ENCODE measurements at regions not wholly inside any gene's neighbourhood (a gene's known extent, or its start where the extent isn't known, plus 50 kb on each side); places are given as distances from the start of the nearest gene placed in this dataset.

- Histone ChIP-seq H3K4me1 (ENCODE audit: control insufficient read depth in 2 of 2, insufficient read depth in 2 of 2, low read length in 1 of 2) (peaks cover 0 to 33% of the 10 kb centered on the region in 2 donors), H3K36me3 (ENCODE audit: control insufficient read depth in 2 of 2, insufficient read depth in 2 of 2, low read length in 1 of 2) (no peaks in the 10 kb centered on the region)
- WGBS, 2 donors = 51 to 56% methylated on average over 13 to 15 of the region's 15 CpGs
Observed at GRCh38 chr5:149441986-149442385, 62.9 kb upstream of the IL17B start.

GRCh38 chr5:149441194-149441753 lies 62.2 kb upstream of the IL17B start:
- Histone ChIP-seq H3K4me3 (ENCODE audit: low read depth in 1 of 2, low read length in 2 of 2) (no peak overlapping the region), H3K9me3 (ENCODE audit: control insufficient read depth in 2 of 2, insufficient read depth in 1 of 2, low read depth in 1 of 2, low read length in 1 of 2) (peaks cover 0 to 2% of the 10 kb centered on the region in 2 donors), H3K36me3 (ENCODE audit: control insufficient read depth in 2 of 2, insufficient read depth in 2 of 2, low read length in 1 of 2) (no peaks in the 10 kb centered on the region), H3K27ac (ENCODE audit: low read depth in 2 of 2, low read length in 1 of 2) (peak overlapping the region; percentile 95 to 96), H3K4me1 (ENCODE audit: control insufficient read depth in 2 of 2, insufficient read depth in 2 of 2, low read length in 1 of 2) (peaks cover 0 to 33% of the 10 kb centered on the region in 2 donors), H3K27me3 (ENCODE audit: control insufficient read depth in 1 of 2, insufficient read depth in 2 of 2, low read length in 2 of 2) (no peaks in the 10 kb centered on the region)
- WGBS, 2 donors = 77 to 82% methylated on average over 14 of the region's 14 CpGs

More at GRCh38 chr5:149441986-149442385, 62.9 kb upstream of the IL17B start:
- Histone ChIP-seq H3K4me3 (ENCODE audit: low read depth in 1 of 2, low read length in 2 of 2) (no peak overlapping the region), H3K27ac (ENCODE audit: low read depth in 2 of 2, low read length in 1 of 2) (peak overlapping the region; percentile 95 to 96), H3K27me3 (ENCODE audit: control insufficient read depth in 1 of 2, insufficient read depth in 2 of 2, low read length in 2 of 2) (no peaks in the 10 kb centered on the region), H3K9me3 (ENCODE audit: control insufficient read depth in 2 of 2, insufficient read depth in 1 of 2, low read depth in 1 of 2, low read length in 1 of 2) (peaks cover 0 to 2% of the 10 kb centered on the region in 2 donors)

DNA sequence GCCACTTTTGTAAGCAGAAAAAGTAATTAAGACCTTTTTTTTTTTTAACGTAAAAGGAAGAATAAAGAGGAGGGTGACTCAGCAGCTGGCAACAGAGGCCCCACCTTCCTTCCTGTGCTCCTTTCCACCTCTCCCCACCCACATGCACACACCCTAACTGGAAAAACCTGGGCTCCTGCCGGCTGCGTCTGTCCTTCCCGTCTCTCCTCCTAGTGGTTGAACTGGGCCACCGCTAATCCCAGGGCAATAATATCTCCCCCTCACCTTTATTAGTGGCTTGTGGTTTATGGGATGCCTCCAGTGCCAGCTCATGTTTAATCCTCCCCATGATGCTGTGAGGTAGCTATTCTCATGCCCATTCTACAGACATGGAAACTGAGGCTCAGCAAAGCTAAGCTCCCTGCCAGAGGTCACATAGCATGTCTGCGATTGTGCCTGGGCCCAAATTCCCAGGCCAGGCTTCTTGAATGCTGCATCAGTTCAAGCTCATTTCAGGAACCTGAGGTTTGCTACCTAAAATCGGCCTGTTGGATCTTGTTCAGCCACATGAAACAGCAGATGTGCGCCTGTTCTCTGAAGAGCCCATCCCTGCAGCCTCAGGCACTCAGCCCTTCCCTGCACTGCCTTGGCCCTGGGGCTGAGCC lies 60.9 kb upstream of the IL17B start:
- peaks cover 0 to 33% of the 10 kb centered on the region in 2 donors for H3K4me1 ChIP-seq (ENCODE audit: control insufficient read depth in 2 of 2, insufficient read depth in 2 of 2, low read length in 1 of 2)
- no peaks in the 10 kb centered on the region for H3K27me3 ChIP-seq (ENCODE audit: control insufficient read depth in 1 of 2, insufficient read depth in 2 of 2, low read length in 2 of 2)
- 28 to 42% methylated on average over 8 of the region's 8 CpGs for WGBS, 2 donors
- peak overlapping the region; percentile 95 to 96 for H3K27ac ChIP-seq (ENCODE audit: low read depth in 2 of 2, low read length in 1 of 2)
- peaks cover 0 to 2% of the 10 kb centered on the region in 2 donors for H3K9me3 ChIP-seq (ENCODE audit: control insufficient read depth in 2 of 2, insufficient read depth in 1 of 2, low read depth in 1 of 2, low read length in 1 of 2)
- H3K4me3 ChIP-seq (ENCODE audit: low read depth in 1 of 2, low read length in 2 of 2) = peak overlapping the region in 1 of 2 donors; percentile 4
- H3K36me3 ChIP-seq (ENCODE audit: control insufficient read depth in 2 of 2, insufficient read depth in 2 of 2, low read length in 1 of 2) = no peaks in the 10 kb centered on the region

GRCh38 chr5:149438711-149439132 lies 59.6 kb upstream of the IL17B start:
- Histone ChIP-seq H3K27ac (ENCODE audit: low read depth in 2 of 2, low read length in 1 of 2) (peak overlapping the region; percentile 87 to 92), H3K36me3 (ENCODE audit: control insufficient read depth in 2 of 2, insufficient read depth in 2 of 2, low read length in 1 of 2) (no peaks in the 10 kb centered on the region), H3K4me1 (ENCODE audit: control insufficient read depth in 2 of 2, insufficient read depth in 2 of 2, low read length in 1 of 2) (peaks cover 0 to 33% of the 10 kb centered on the region in 2 donors), H3K27me3 (ENCODE audit: control insufficient read depth in 1 of 2, insufficient read depth in 2 of 2, low read length in 2 of 2) (no peaks in the 10 kb centered on the region), H3K4me3 (ENCODE audit: low read depth in 1 of 2, low read length in 2 of 2) (no peak overlapping the region), H3K9me3 (ENCODE audit: control insufficient read depth in 2 of 2, insufficient read depth in 1 of 2, low read depth in 1 of 2, low read length in 1 of 2) (no peaks in the 10 kb centered on the region)
- WGBS, 2 donors = 32 to 44% methylated on average over 1 of the region's 1 CpG

GRCh38 chr5:149438281-149438680 lies 59.2 kb upstream of the IL17B start:
- H3K4me1 ChIP-seq (ENCODE audit: control insufficient read depth in 2 of 2, insufficient read depth in 2 of 2, low read length in 1 of 2) = peaks cover 0 to 31% of the 10 kb centered on the region in 2 donors
- H3K9me3 ChIP-seq (ENCODE audit: control insufficient read depth in 2 of 2, insufficient read depth in 1 of 2, low read depth in 1 of 2, low read length in 1 of 2) = no peaks in the 10 kb centered on the region
- peak overlapping the region; percentile 63 to 90 for H3K27ac ChIP-seq (ENCODE audit: low read depth in 2 of 2, low read length in 1 of 2)
- H3K4me3 ChIP-seq (ENCODE audit: low read depth in 1 of 2, low read length in 2 of 2) = no peak overlapping the region
- 84 to 86% methylated on average over 5 of the region's 5 CpGs for WGBS, 2 donors
- H3K36me3 ChIP-seq (ENCODE audit: control insufficient read depth in 2 of 2, insufficient read depth in 2 of 2, low read length in 1 of 2) = no peaks in the 10 kb centered on the region
- H3K27me3 ChIP-seq (ENCODE audit: control insufficient read depth in 1 of 2, insufficient read depth in 2 of 2, low read length in 2 of 2) = no peaks in the 10 kb centered on the region

- Histone ChIP-seq H3K9me3 (ENCODE audit: control insufficient read depth in 2 of 2, insufficient read depth in 1 of 2, low read depth in 1 of 2, low read length in 1 of 2) (no peaks in the 10 kb centered on the region), H3K4me3 (ENCODE audit: low read depth in 1 of 2, low read length in 2 of 2) (no peak overlapping the region), H3K27me3 (ENCODE audit: control insufficient read depth in 1 of 2, insufficient read depth in 2 of 2, low read length in 2 of 2) (no peaks in the 10 kb centered on the region), H3K36me3 (ENCODE audit: control insufficient read depth in 2 of 2, insufficient read depth in 2 of 2, low read length in 1 of 2) (no peaks in the 10 kb centered on the region), H3K4me1 (ENCODE audit: control insufficient read depth in 2 of 2, insufficient read depth in 2 of 2, low read length in 1 of 2) (peaks cover 0 to 23% of the 10 kb centered on the region in 2 donors), H3K27ac (ENCODE audit: low read depth in 2 of 2, low read length in 1 of 2) (peak overlapping the region; percentile 16 to 61)
- WGBS, 2 donors = 59 to 68% methylated on average over 10 of the region's 10 CpGs
Observed at GRCh38 chr5:149437391-149438040, 58.4 kb upstream of the IL17B start.

DNA sequence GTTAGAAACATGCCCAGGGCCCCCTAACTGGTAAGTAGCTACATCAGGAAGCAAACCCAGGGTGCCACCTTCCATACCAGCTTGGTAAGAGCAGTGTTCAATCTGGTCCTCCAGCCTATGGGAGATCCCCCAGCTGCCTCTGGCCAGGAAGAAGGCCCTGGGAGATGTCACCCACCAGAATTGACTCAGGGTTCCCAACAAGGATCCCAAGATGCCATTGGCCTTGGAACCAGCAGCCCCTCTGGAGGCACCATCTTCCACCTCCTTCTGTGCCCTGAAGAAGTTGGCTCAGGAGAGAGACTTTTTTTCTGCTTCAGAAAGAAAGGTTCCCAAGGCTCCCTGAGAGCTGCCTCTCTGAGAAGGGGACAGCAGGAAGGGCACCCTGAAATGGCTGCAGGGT lies 56.6 kb upstream of the IL17B start:
- no peak overlapping the region for H3K4me3 ChIP-seq (ENCODE audit: low read depth in 1 of 2, low read length in 2 of 2)
- no peaks in the 10 kb centered on the region for H3K27me3 ChIP-seq (ENCODE audit: control insufficient read depth in 1 of 2, insufficient read depth in 2 of 2, low read length in 2 of 2)
- peaks cover 0 to 9% of the 10 kb centered on the region in 2 donors for H3K4me1 ChIP-seq (ENCODE audit: control insufficient read depth in 2 of 2, insufficient read depth in 2 of 2, low read length in 1 of 2)
- H3K9me3 ChIP-seq (ENCODE audit: control insufficient read depth in 2 of 2, insufficient read depth in 1 of 2, low read depth in 1 of 2, low read length in 1 of 2) = no peaks in the 10 kb centered on the region
- H3K27ac ChIP-seq (ENCODE audit: low read depth in 2 of 2, low read length in 1 of 2) = peak overlapping the region in 1 of 2 donors; percentile 45
- H3K36me3 ChIP-seq (ENCODE audit: control insufficient read depth in 2 of 2, insufficient read depth in 2 of 2, low read length in 1 of 2) = no peaks in the 10 kb centered on the region

GRCh38 chr5:149435015-149435376 lies 55.9 kb upstream of the IL17B start:
- no peaks in the 10 kb centered on the region for H3K27me3 ChIP-seq (ENCODE audit: control insufficient read depth in 1 of 2, insufficient read depth in 2 of 2, low read length in 2 of 2)
- 86 to 93% methylated on average over 7 of the region's 7 CpGs for WGBS, 2 donors
- peaks cover 0 to 7% of the 10 kb centered on the region in 2 donors for H3K4me1 ChIP-seq (ENCODE audit: control insufficient read depth in 2 of 2, insufficient read depth in 2 of 2, low read length in 1 of 2)
- no peaks in the 10 kb centered on the region for H3K9me3 ChIP-seq (ENCODE audit: control insufficient read depth in 2 of 2, insufficient read depth in 1 of 2, low read depth in 1 of 2, low read length in 1 of 2)
- H3K4me3 ChIP-seq (ENCODE audit: low read depth in 1 of 2, low read length in 2 of 2) = no peak overlapping the region
- no peak overlapping the region for H3K27ac ChIP-seq (ENCODE audit: low read depth in 2 of 2, low read length in 1 of 2)
- no peaks in the 10 kb centered on the region for H3K36me3 ChIP-seq (ENCODE audit: control insufficient read depth in 2 of 2, insufficient read depth in 2 of 2, low read length in 1 of 2)

DNA sequence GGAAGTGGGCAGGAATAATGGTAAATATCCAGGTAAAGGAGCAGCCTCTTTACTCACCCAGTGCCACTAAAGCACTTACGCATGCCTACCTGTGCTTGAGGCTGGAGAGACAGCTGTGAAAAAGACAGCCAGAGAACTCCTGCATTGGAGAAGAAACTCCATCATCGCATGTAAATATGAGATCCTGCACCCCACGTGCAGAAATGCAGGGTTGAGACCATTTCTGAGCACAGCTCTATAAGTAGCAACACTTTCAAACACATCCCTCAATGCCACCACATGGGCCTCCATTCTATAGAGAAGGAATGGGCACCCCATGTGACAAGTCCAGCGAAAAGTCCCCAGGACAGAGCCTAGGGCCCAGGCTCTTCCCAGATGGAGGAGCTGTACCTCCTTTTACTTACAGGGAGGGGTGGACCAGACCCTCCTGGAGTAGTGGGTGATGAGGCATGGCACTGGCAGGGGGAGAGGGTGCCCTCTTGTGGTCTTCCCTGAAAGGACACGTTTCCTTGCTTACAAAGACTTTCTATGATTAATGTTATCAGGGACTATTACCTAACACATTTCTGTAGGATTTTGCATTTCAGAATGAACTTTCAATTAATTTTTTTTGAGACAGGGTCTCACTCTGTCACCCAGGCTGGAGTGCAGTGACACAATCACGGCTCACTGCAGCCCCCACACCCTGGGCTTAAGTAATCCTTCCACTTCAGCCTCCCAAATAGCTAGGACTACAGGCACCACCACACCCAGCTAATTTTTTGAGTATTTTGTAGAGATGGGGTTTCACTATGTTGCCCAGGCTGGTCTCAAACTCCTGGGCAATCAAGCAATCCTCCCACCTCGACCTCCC lies 55.3 kb upstream of the IL17B start:
- Histone ChIP-seq H3K27me3 (ENCODE audit: control insufficient read depth in 1 of 2, insufficient read depth in 2 of 2, low read length in 2 of 2) (no peaks in the 10 kb centered on the region), H3K4me3 (ENCODE audit: low read depth in 1 of 2, low read length in 2 of 2) (no peak overlapping the region), H3K36me3 (ENCODE audit: control insufficient read depth in 2 of 2, insufficient read depth in 2 of 2, low read length in 1 of 2) (no peaks in the 10 kb centered on the region), H3K27ac (ENCODE audit: low read depth in 2 of 2, low read length in 1 of 2) (peak overlapping the region in 1 of 2 donors; percentile 17), H3K4me1 (ENCODE audit: control insufficient read depth in 2 of 2, insufficient read depth in 2 of 2, low read length in 1 of 2) (peaks cover 0 to 7% of the 10 kb centered on the region in 2 donors), H3K9me3 (ENCODE audit: control insufficient read depth in 2 of 2, insufficient read depth in 1 of 2, low read depth in 1 of 2, low read length in 1 of 2) (no peaks in the 10 kb centered on the region)
- 41 to 51% methylated on average over 7 of the region's 7 CpGs for WGBS, 2 donors

Measured in esophagus (tissue), 2 donors.